A549 (cell line): ENCODE measurements at regions not wholly inside any gene's neighbourhood (a gene's known extent, or its start where the extent isn't known, plus 50 kb on each side); places are given as distances from the start of the nearest gene placed in this dataset.

Experiments used
- ATAC-seq, 2 experiments: fragments of 200-7000 bp in 1 of 2; fragments of >200 bp in 1 of 2; cut with Nextera tagmentation in 1 of 2; cut with Tn5 transposase in 1 of 2; 3 replicates each; pipeline versions ENCODE4 v1.8.0 to v1.9.1; 2018 to 2020; ENCODE audit warnings: mild to moderate bottlenecking in 1 of 2, moderate library complexity in 1 of 2
- CTCF ChIA-PET: fragments of 300-600 bp; sonication (Branson Sonifier 250); formaldehyde crosslinking; extraction: SDS; loops from one replicate; lab custom pipeline; 2021; ENCODE audit warnings: antibody characterized with exemption, inconsistent platforms; lab: Yijun Ruan, JAX
- POLR2A ChIA-PET: fragments of 350-600 bp; formaldehyde crosslinking; extraction: SDS; loops from one replicate; lab custom pipeline; 2021; ENCODE audit warnings: antibody characterized with exemption, inconsistent platforms; lab: Yijun Ruan, JAX
- DNase-seq, 2 experiments: peaks; one replicate each; pipeline versions ENCODE4 v3.0.0 to v3.0.0-alpha.2; 2011 to 2016; ENCODE audit warnings: low read depth in 1 of 2, low spot score in 1 of 2
- FAIRE-seq: peaks from 2 replicates; lab custom pipeline; 2011; peaks lifted over from hg19 to GRCh38; lab: Jason Lieb, UNC
- H3K27ac ChIP-seq, 2 experiments: fragments of >200 bp; sonication (Bioruptor Twin); formaldehyde crosslinking; 3 replicates each; pipeline ENCODE4 v1.5.1; 2016 to 2017
- H3K4me1 ChIP-seq: fragments of >200 bp; sonication (Bioruptor Twin); formaldehyde crosslinking; 3 replicates; pipeline ENCODE4 v1.6.1; 2016
- H3K4me2 ChIP-seq: fragments of >200 bp; sonication (Bioruptor Twin); formaldehyde crosslinking; 3 replicates; pipeline ENCODE4 v1.6.1; 2016
- H3K4me3 ChIP-seq: fragments of >200 bp; sonication (Bioruptor Twin); formaldehyde crosslinking; 3 replicates; pipeline ENCODE4 v1.5.1; 2016
- H3K9me3 ChIP-seq: fragments of >200 bp; sonication (Bioruptor Twin); formaldehyde crosslinking; 3 replicates; pipeline ENCODE4 v1.6.1; 2016
- EHF ChIP-seq: fragments of 250-450 bp; sonication (Bioruptor Pico); IDR thresholded peaks from 2 replicates; pipeline ENCODE4 v1.5.0; 2020; ENCODE audit warnings: mild to moderate bottlenecking
- EHMT2 ChIP-seq: fragments of 200-600 bp; sonication (generic); IDR thresholded peaks from 2 replicates; pipeline ENCODE4 v1.6.1; 2016; ENCODE audit warnings: antibody characterized with exemption, low read depth, mild to moderate bottlenecking, moderate library complexity
- HEYL ChIP-seq: fragments of 250-450 bp; sonication (Bioruptor Pico); IDR thresholded peaks from 2 replicates; pipeline ENCODE4 v1.8.0; 2021; ENCODE audit warnings: mild to moderate bottlenecking, moderate library complexity
- JUNB ChIP-seq: fragments of >200 bp; sonication (Bioruptor Twin); formaldehyde crosslinking; IDR thresholded peaks from 2 replicates; pipeline ENCODE4 v1.6.1; 2016
- KDM1A ChIP-seq: fragments of 200-600 bp; sonication (generic); IDR thresholded peaks from 2 replicates; pipeline ENCODE4 v1.6.1; 2016; ENCODE audit warnings: low read depth, mild to moderate bottlenecking
- MAFK ChIP-seq: fragments of 450-650 bp; IDR thresholded peaks from 2 replicates; pipeline ENCODE4 v1.6.1; 2014; ENCODE audit not compliant: partially characterized antibody
- NFE2L2 ChIP-seq: fragments of 150-350 bp; conservative IDR thresholded peaks from 2 replicates; pipeline ENCODE4 v1.6.1; 2014; ENCODE audit warnings: low read length
- NR3C1 ChIP-seq: fragments of >200 bp; sonication (Bioruptor Twin); formaldehyde crosslinking; IDR thresholded peaks from 3 replicates; pipeline ENCODE4 v1.6.1; 2017
- POLR2AphosphoS2 ChIP-seq: conservative IDR thresholded peaks from 2 replicates; pipeline ENCODE4 v1.6.1; 2012; ENCODE audit warnings: low read length, improper control_type of control experiment, inconsistent platforms
- RFX5 ChIP-seq: fragments of 450-650 bp; IDR thresholded peaks from 2 replicates; pipeline ENCODE4 v1.7.1; 2014; ENCODE audit warnings: antibody characterized with exemption, mild to moderate bottlenecking, moderate library complexity
- RNF2 ChIP-seq: fragments of 200-600 bp; sonication (generic); IDR thresholded peaks from 2 replicates; pipeline ENCODE4 v1.6.1; 2016; ENCODE audit warnings: low read depth, mild to moderate bottlenecking, antibody characterized with exemption, moderate library complexity, borderline replicate concordance
- ZC3H11A ChIP-seq: fragments of 450-650 bp; IDR thresholded peaks from 2 replicates; pipeline ENCODE4 v1.6.1; 2014; ENCODE audit warnings: antibody characterized with exemption, mild to moderate bottlenecking
- ZNF302 ChIP-seq: fragments of 250-450 bp; sonication (Bioruptor Pico); IDR thresholded peaks from 2 replicates; pipeline ENCODE4 v1.9.0; 2021; ENCODE audit warnings: inconsistent platforms, mild to moderate bottlenecking, moderate library complexity
- WGBS: methylation state at CpG from one replicate; pipeline ENCODE4 v1.1.6; 2017; ENCODE audit errors: missing lambda C conversion rate; 5-methylcytosine and 5-hydroxymethylcytosine counted together
- TF ChIP-seq, protein P1 (sequence below): fragments of >200 bp; sonication (Bioruptor Twin); formaldehyde crosslinking; IDR thresholded peaks from 3 replicates; pipeline ENCODE4 v1.5.1; 2016
- TF ChIP-seq, protein P2 (sequence below): IDR thresholded peaks from 2 replicates; pipeline ENCODE4 v1.6.1; 2012; ENCODE audit warnings: low read depth, borderline replicate concordance
- TF ChIP-seq, protein P3 (sequence below): fragments of 200-600 bp; sonication (generic); IDR thresholded peaks from 2 replicates; pipeline ENCODE4 v1.6.1; 2016; ENCODE audit warnings: antibody characterized with exemption, mild to moderate bottlenecking, moderate library complexity
- TF ChIP-seq, protein P4 (sequence below): fragments of >200 bp; sonication (Bioruptor Twin); formaldehyde crosslinking; IDR thresholded peaks from 3 replicates; pipeline ENCODE4 v1.6.1; 2016
- TF ChIP-seq, protein P5 (sequence below): fragments of 450-650 bp; IDR thresholded peaks from 2 replicates; pipeline ENCODE4 v1.6.1; 2014; ENCODE audit warnings: antibody characterized with exemption

- TF ChIP-seq, protein P1, sequence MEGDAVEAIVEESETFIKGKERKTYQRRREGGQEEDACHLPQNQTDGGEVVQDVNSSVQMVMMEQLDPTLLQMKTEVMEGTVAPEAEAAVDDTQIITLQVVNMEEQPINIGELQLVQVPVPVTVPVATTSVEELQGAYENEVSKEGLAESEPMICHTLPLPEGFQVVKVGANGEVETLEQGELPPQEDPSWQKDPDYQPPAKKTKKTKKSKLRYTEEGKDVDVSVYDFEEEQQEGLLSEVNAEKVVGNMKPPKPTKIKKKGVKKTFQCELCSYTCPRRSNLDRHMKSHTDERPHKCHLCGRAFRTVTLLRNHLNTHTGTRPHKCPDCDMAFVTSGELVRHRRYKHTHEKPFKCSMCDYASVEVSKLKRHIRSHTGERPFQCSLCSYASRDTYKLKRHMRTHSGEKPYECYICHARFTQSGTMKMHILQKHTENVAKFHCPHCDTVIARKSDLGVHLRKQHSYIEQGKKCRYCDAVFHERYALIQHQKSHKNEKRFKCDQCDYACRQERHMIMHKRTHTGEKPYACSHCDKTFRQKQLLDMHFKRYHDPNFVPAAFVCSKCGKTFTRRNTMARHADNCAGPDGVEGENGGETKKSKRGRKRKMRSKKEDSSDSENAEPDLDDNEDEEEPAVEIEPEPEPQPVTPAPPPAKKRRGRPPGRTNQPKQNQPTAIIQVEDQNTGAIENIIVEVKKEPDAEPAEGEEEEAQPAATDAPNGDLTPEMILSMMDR, result no peak
- no peak for TF ChIP-seq EHMT2
- TF ChIP-seq KDM1A, result no peak
- no peak for TF ChIP-seq ZNF302 (CRISPR knock-in tag)
- TF ChIP-seq, protein P2, sequence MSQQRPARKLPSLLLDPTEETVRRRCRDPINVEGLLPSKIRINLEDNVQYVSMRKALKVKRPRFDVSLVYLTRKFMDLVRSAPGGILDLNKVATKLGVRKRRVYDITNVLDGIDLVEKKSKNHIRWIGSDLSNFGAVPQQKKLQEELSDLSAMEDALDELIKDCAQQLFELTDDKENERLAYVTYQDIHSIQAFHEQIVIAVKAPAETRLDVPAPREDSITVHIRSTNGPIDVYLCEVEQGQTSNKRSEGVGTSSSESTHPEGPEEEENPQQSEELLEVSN, result no peak
- TF ChIP-seq, protein P3, sequence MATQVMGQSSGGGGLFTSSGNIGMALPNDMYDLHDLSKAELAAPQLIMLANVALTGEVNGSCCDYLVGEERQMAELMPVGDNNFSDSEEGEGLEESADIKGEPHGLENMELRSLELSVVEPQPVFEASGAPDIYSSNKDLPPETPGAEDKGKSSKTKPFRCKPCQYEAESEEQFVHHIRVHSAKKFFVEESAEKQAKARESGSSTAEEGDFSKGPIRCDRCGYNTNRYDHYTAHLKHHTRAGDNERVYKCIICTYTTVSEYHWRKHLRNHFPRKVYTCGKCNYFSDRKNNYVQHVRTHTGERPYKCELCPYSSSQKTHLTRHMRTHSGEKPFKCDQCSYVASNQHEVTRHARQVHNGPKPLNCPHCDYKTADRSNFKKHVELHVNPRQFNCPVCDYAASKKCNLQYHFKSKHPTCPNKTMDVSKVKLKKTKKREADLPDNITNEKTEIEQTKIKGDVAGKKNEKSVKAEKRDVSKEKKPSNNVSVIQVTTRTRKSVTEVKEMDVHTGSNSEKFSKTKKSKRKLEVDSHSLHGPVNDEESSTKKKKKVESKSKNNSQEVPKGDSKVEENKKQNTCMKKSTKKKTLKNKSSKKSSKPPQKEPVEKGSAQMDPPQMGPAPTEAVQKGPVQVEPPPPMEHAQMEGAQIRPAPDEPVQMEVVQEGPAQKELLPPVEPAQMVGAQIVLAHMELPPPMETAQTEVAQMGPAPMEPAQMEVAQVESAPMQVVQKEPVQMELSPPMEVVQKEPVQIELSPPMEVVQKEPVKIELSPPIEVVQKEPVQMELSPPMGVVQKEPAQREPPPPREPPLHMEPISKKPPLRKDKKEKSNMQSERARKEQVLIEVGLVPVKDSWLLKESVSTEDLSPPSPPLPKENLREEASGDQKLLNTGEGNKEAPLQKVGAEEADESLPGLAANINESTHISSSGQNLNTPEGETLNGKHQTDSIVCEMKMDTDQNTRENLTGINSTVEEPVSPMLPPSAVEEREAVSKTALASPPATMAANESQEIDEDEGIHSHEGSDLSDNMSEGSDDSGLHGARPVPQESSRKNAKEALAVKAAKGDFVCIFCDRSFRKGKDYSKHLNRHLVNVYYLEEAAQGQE, result no peak
- no peak for TF ChIP-seq RNF2
- TF ChIP-seq, all 56 proteins: peak for 0
These were observed 256.3 kb downstream of the ERMARD start (continued) for GRCh38 chr6:170007468-170008293.

GRCh38 chr6:170006900-170007467 lies 255.6 kb downstream of the ERMARD start:
- Histone ChIP-seq H3K4me2 (no peak overlapping the region), H3K27ac (no peak overlapping the region), H3K9me3 (no peaks in the 10 kb centered on the region), H3K4me3 (no peak overlapping the region), H3K4me1 (no peaks in the 10 kb centered on the region)
- DNase-seq, result no peak
- no peak for TF ChIP-seq MAFK
- TF ChIP-seq EHMT2, result no peak
- TF ChIP-seq NFE2L2, result no peak
- no peak for TF ChIP-seq RFX5
- no peak for TF ChIP-seq NR3C1
- TF ChIP-seq HEYL, result no peak
- TF ChIP-seq, protein P4, sequence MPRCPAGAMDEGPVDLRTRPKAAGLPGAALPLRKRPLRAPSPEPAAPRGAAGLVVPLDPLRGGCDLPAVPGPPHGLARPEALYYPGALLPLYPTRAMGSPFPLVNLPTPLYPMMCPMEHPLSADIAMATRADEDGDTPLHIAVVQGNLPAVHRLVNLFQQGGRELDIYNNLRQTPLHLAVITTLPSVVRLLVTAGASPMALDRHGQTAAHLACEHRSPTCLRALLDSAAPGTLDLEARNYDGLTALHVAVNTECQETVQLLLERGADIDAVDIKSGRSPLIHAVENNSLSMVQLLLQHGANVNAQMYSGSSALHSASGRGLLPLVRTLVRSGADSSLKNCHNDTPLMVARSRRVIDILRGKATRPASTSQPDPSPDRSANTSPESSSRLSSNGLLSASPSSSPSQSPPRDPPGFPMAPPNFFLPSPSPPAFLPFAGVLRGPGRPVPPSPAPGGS, result no peak
- CTCF ChIA-PET, result no interaction called here
- ATAC-seq, result no peak
- POLR2A ChIA-PET, result no interaction called here
- 48% methylated on average over 19 of the region's 19 CpGs for whole genome bisulfite sequencing
- FAIRE-seq, result no peak

GRCh38 chr6:170006071-170006899 lies 254.9 kb downstream of the ERMARD start:
- DNase-seq (no peak), FAIRE-seq (no peak), ATAC-seq (no peak)
- ChIA-PET CTCF (no interaction called here), POLR2A (no interaction called here)
- no peak for TF ChIP-seq HEYL
- no peak for TF ChIP-seq NFE2L2
- no peak for TF ChIP-seq JUNB
- no peak for TF ChIP-seq EHF (CRISPR knock-in tag)
- TF ChIP-seq, protein P5, sequence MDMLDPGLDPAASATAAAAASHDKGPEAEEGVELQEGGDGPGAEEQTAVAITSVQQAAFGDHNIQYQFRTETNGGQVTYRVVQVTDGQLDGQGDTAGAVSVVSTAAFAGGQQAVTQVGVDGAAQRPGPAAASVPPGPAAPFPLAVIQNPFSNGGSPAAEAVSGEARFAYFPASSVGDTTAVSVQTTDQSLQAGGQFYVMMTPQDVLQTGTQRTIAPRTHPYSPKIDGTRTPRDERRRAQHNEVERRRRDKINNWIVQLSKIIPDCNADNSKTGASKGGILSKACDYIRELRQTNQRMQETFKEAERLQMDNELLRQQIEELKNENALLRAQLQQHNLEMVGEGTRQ, result no peak
- no peak for TF ChIP-seq ZC3H11A
- TF ChIP-seq POLR2AphosphoS2, result no peak
- H3K4me2 ChIP-seq, result no peak overlapping the region
- no peaks in the 10 kb centered on the region for H3K4me1 ChIP-seq
- no peak overlapping the region for H3K4me3 ChIP-seq
- no peak overlapping the region for H3K27ac ChIP-seq
- 17% methylated on average over 2 of the region's 7 CpGs for WGBS
- H3K9me3 ChIP-seq, result no peaks in the 10 kb centered on the region
